DMS114 treated with DMSO at 0.1 percent for 48 hours (cell line): ENCODE measurements at regions not wholly inside any gene's neighbourhood (a gene's known extent, or its start where the extent isn't known, plus 50 kb on each side); places are given as distances from the start of the nearest gene placed in this dataset.

Experiments used
- DNase-seq: peaks from one replicate; lab custom pipeline; 2025; ENCODE audit not compliant: unreplicated experiment; lab: John Stamatoyannopoulos, UW

DNA sequence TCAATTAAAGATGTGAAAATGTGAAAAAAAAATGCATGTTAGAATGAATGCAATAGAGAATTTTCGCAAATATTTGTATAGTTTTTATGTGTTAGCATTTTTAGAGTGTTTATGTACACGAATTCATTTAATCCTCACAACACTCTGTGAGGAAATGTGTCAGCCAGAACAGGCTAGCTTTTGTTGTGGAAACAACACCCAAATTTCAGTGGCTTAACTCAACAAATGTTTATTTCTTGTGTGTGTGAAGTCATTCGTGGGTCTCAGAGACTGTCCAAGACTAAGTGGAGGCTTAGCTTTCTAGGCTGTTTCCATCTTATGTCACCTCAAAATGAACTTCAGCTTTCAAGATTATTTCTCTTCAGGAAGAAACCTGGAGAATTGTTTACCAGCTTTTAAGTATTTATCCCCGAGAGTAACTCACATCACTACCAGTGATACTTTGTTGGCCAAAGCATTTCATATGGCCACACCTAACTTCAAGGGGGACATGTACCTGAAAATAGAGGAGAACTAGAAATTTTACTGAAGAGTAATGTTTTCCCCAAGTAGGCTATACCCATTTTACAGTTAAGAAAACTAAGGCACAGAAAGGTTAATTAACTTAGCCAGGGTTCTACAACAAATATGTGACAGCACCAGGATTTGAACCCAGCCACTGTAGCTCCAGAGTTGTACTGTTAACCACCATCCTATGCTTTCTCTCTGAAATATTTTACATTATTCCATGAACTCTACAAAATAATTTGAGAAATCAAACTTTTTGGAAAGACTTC, 306.1 kb downstream of the QKI start:
- no peak for DNase-seq

GRCh38 chr6:163720005-163720404, 305.5 kb downstream of the QKI start:
- DNase-seq = no peak

GRCh38 chr6:163719028-163719742, 304.7 kb downstream of the QKI start:
- DNase-seq = no peak

- no peak for DNase-seq
These were observed 304.0 kb downstream of the QKI start for GRCh38 chr6:163718537-163718936.

DNA sequence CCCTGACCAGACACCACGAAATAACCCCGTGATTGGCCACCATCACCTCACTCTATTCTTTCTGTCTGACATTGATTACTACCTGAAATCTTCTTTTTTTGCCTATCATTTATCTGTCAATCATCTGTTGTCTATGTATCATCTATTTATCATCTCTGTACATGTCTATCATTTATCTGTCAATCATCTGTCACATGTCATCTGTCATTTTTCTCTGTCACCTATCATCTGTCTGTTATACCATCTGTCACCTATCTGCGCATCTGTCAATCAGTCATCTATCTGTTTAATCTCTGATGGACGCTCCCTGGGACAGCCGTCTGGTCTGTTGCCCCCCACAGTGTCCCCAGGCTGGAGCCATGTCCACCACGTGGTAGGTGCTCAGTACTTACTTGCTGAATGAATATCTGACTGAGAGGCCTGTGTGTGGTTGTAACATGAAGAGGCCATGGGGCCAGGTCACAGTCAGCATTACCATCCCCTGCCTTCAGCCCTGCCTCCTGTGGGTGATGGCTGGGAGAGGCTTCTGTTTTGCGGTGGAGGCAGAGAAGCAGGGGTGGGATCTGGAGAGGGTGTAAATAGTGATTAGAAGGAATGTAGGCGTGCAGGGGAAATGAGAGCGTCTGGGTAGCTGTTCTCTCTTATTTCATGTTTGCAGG, 302.7 kb downstream of the QKI start:
- no peak for DNase-seq

- no peak for DNase-seq
These were observed 302.2 kb downstream of the QKI start for GRCh38 chr6:163716690-163717089.

DNA sequence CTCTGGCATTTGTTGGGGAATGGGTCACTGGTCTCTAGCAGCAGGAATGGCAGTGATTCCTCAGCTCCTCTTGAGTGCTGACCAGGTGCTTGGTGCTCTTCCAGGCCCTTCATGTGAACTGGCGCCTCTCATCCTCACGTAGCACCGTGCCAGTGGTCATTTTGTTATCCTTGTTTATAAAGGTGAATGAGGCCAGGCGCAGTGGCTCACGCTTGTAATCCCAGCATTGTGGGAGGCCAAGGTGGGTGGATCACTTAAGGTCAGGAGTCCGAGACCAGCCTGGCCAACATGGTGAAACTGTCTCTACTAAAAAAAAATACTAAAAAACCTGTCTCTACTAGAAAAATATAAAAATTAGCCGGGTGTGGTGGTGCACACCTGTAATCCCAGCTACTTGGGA, 301.3 kb downstream of the QKI start:
- DNase-seq = no peak

DNA sequence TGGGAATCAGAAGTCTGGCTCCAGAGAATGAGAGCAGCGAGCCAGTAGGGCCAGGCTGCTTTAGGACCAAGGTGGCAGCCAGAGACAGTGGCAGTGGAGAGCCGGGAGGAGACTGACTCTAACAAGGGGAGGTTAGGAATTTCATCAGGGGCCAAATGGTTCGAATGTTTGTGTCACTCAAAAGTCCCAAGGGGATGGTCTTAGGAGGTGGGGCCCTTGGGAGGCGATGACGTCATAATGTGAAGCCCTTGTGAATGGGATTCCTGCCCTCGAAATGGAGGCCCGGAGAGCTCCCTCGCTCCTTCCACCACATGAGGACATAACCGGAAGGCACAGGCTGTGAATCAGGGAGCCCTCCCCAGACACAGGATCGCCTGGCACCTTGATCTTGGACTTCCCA, 299.7 kb downstream of the QKI start:
- DNase-seq = no peak

DNA sequence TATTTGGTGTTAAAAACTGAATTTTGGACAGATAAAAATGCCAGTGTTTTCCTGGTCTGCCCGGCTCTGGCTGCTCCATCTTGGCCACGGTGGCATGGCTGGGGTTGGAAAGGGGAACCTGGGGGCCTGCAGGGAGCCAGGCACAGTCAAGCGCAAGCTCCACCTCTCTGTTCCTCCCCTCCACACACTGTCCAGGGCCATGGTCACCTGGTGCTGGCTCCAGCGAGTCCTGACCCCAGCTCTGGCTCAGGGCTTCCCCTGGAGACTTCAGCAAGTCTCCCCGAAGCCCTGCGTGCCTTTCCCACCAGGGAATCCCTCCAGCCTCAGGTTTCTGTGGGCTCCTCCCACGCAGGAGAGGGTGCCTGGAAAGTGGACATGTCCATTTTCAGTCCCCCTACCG, 298.5 kb downstream of the QKI start:
- DNase-seq = no peak

DNA sequence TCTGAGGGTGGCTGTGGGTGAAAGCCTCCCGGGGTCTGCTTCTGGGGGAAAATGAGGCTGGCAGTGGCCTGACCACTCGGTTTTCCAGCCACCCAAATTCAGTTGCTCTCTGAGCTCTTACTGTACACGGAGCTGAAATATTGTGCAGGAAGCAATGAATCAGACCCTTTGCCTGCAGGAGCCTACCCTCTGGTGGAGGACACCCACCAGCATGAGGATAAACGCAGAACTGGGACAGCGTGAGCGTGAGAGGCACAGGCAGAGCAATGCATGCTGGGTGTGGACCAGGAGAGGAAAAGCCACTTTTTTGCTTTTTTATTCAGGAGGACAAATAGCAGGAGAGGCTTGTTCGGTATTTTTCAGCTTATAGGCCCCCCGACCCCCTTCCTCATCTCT, 298.0 kb downstream of the QKI start:
- DNase-seq = no peak

DNA sequence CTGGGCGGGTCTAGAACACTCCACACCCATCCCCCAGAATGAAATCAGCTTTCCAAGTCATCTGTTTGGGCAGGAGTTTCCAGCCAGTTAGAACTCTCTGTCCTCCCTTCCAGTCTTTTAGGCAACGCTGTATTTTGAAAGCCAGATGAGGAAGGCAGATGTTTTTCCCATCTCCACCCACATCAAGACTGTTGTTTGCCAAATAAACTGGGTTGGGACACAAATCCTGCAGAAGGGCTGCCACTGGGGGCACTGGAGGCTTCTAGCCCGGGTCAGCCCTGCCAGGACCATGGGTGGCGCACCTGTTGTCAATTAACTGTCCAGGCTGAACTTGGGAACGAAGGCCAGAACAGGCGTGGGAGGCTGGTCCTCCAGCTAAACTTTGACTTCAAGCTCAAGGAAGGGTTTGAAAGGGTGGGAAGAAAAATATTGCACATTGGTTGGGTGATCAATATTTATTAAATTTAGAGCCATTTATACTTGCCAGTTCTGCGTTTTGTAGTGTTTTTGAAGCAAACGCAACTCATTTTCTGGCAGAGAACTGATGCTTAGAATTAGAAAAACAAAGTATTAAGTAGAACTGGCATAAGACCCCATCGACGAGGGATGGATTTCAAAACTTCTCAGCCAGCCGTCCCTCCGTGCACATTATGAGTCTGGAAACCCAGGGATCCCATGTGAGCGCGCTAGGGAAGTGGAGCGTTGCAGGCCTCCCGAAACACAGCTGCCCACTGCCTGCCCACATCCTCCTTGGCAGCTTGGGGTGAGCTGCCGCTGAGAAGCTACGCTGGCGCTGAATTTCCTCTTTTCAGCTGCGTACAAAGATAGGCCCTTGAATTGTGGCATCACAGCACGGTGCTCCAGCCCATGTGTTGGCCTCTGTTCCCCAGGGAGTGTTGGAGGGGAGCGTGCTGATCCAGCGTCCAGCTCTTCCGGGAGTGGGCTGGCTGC, 297.4 kb downstream of the QKI start:
- no peak for DNase-seq

DNA sequence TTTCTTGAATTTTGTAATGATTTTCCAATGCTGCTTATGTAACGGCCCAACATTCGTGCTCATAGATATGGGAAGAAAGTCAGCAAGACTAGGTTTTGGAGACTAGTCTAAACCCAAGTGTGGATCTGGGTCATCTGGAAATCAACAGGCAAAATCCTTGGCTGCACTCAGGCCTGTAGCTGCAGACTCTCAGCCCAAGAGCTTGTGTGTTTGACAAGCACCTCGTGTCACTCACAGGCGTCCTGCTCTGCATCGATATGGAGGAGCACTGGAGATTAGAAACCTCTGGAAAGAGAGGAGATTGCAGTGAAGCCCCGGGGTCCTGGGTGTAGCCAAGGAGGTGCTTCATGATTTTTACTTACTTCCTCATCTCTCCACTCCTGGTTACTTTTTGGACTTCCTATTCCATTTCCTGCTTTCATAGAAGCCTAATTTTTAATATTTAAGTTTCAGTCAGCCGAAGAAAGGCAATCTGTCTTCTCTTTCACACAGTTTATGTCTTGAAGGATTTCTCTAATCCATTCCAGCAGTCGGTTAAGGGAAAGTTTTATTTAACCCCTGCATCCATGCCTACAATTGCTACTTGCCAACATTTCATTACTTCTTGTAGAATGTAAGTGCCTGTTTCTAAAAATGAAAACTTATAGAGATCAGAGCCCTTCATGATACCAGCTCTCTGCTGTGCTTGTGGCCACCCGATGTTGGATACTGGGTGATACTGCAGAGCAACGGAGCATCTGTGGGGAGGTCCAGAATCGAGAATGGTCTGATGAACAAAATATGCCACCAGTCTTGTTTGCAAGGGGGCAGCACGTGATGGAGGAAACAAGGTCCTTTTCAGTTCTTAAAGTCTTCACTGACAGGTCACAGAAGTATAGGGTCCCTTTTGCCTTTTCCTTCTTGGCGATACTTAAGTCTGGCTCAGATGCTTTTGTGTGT, 296.3 kb downstream of the QKI start:
- DNase-seq = no peak

- DNase-seq = no peak
These were observed 295.2 kb downstream of the QKI start for GRCh38 chr6:163709693-163710092.

DNA sequence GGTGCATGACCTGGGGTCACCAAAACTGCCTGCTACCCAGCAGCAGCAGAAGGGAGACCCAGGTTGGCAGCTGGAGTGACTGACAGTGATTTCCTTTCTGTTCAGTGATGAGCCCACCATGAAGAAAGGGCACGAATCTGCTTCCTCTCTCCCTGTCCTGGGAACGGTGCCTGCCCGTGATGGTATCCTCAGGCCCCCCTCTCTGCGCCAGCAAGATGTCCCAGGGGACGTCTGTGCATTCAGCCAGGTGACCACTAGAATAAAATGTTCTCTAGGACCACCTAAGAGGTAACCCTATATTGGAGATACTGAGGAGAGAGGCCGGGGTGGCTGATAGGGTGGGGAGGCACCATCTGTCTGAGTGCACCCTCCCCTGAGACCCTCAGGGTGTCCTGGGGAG, 294.7 kb downstream of the QKI start:
- DNase-seq = no peak

DNA sequence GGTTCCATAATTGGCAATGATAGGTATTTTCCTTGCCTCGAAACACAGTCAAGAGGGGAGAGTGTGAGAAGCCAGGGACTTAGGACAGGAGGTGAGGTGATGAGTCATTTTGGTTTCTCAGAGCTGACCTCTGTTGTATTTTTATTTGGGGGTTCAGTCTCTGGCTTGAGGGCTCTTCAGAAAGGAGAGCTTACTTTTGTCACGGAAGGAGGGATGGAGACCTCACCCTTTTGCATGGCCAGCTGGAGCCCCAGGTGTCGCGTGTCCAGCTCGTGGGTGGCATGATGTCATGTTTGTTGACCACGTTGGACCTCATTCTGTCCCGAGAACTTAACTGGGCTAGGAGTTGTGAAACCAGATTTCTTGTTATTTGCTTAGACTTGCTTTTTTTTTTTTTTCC, 293.9 kb downstream of the QKI start:
- DNase-seq = no peak

GRCh38 chr6:163707387-163708355, 293.2 kb downstream of the QKI start:
- DNase-seq = no peak

DNA sequence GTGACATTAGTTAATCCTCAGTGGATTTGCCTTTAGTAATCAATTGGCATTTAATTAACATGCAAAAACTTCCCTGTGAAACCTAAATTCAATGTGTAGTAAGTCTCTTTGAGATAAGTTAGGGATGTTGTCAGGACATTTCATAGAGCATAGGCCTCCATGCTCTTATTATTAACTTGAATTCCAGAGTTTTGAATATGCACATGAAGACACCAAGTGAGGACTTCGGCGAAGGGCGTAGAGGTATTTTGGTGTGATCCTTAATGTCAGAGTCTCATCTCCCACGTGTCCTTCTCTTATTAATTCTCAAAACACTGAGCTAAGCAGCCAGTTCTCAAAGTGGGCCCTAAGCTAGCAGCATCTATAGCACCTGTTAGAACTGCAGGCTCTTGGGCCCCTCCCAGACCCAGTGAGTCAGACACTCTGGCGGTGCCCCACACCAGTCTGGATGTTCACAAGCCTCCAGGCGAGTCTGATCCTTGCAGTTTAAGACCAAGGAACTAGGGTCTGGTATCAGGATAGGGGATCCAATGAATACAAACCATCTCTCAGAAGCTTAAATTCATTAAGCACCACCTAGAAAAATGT, 292.1 kb downstream of the QKI start:
- DNase-seq = no peak

DNA sequence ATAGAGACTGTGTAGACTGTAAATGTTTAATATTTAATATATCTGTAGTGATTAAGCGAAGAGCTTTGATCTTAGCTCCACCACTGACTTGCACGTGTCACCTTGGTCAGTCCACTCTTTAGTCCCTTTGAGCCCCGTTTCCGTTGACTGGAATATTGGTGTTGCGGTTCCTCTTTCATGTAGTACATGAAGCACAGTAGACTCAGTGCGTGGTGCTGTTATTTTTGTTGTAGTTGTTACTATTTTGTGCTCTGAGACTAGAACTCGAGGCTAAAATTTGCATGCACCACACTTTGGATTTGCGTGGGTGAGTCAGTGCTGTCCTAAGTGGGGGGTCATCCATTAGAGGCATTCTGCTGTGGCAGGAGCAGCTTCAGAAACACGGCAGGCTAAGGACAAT, 291.4 kb downstream of the QKI start:
- no peak for DNase-seq
